ENCODE measurements at regions not wholly inside any gene's neighbourhood (a gene's known extent, or its start where the extent isn't known, plus 50 kb on each side); places are given as distances from the start of the nearest gene placed in this dataset.
"Not testable (repeated sequence)": the region's sequence is repeated elsewhere in the genome, so short reads cannot be mapped to it uniquely, and the experiment has no call there.

DNA sequence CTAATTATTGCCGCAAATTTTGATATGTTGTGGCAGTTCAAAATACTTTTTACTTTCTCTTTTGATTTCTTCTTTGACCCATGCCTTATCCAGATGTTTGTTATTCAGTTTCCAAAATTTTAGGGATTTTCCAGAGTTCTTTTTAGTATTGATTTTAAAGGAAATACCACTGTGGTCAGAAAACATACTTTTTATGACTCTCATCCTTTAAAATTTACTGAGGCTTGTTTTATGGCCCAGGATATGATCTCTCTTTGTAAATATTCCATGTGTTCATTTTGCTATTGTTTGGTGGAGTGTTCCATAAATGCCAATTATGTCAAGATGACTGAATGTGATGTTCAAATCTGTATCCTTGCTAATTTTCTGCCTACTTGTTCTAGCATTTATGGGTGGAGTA is 272.3 kb upstream of the DIPK2B start:
- H3K27me3 ChIP-seq (ENCODE audit: control insufficient read depth, insufficient read depth, low read length): no peaks in the 10 kb centered on the region
- BruUV-seq (replicated peaks): no TSS peak
- in situ Hi-C loops (cut with HindIII; ENCODE audit: low pct_unique_long_range_greater_than_20kb, low sequenced_read_pairs): no loop called here
- DNase-seq (ENCODE audit: low read depth, low spot score) (no peak), ATAC-seq (no peak)
- H3K27ac ChIP-seq (ENCODE audit: low read length): no peak overlapping the region
- TF ChIP-seq POLR2AphosphoS5 (IDR thresholded peaks at IDR 0.05; ENCODE audit: low read depth, low read length) (no peak), CTCF (IDR thresholded peaks at IDR 0.05) (no peak), REST (IDR thresholded peaks at IDR 0.05; ENCODE audit: insufficient read depth in 1 of 2, low read depth in 2 of 2, low read length in 1 of 2) (no peak), TCF7L2 (IDR thresholded peaks at IDR 0.05; ENCODE audit: low read depth, low read length) (no peak), SIN3A (IDR thresholded peaks at IDR 0.05; ENCODE audit: borderline replicate concordance, insufficient read depth, low read depth, low read length) (no peak)
- no peaks in the 10 kb centered on the region for H3K4me1 ChIP-seq (ENCODE audit: control insufficient read depth, insufficient read depth, low read length)
- no peak overlapping the region for H3K4me3 ChIP-seq (ENCODE audit: low read depth in 2 of 2, low read length in 2 of 2)
- peaks cover 13% of the 10 kb centered on the region; the same call in 1 of the 2 replicates for H3K9me3 ChIP-seq (ENCODE audit: control insufficient read depth, insufficient read depth, low read depth, low read length)
- intact Hi-C loops (cut with micrococcal nuclease; ENCODE audit: unreplicated experiment): no loop called here
- CTCF ChIA-PET: no interaction called here
- POLR2A ChIA-PET: no interaction called here
- H3K36me3 ChIP-seq (ENCODE audit: control insufficient read depth, insufficient read depth, low read length): no peaks in the 10 kb centered on the region

DNA sequence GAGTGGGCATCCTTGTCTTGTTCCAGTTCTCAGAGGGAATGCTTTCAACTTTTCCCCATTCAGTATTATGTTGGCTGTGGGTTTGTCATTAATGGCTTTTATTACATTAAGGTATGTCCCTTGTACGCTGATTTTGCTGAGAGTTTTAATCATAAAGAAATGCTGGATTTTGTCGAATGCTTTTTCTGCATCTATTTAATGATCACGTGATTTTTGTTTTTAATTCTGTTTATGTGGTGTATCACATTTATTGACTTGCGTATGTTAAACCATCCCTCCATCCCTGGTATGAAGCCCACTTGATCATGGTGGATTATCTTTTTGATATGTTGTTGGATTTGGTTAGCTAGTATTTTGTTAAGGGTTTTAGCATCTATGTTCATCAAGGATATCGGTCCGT is 266.9 kb upstream of the DIPK2B start:
- in situ Hi-C loops (cut with HindIII; ENCODE audit: low pct_unique_long_range_greater_than_20kb, low sequenced_read_pairs); CTCF ChIA-PET; intact Hi-C loops (cut with micrococcal nuclease; ENCODE audit: unreplicated experiment); H3K4me1 ChIP-seq (ENCODE audit: control insufficient read depth, insufficient read depth, low read length); ATAC-seq; DNase-seq (ENCODE audit: low read depth, low spot score); BruUV-seq (replicated peaks); POLR2A ChIA-PET; H3K9me3 ChIP-seq (ENCODE audit: control insufficient read depth, insufficient read depth, low read depth, low read length); H3K36me3 ChIP-seq (ENCODE audit: control insufficient read depth, insufficient read depth, low read length); H3K27me3 ChIP-seq (ENCODE audit: control insufficient read depth, insufficient read depth, low read length); H3K27ac ChIP-seq (ENCODE audit: low read length); H3K4me3 ChIP-seq (ENCODE audit: low read depth in 2 of 2, low read length in 2 of 2): not testable (repeated sequence)

GRCh38 chrX:45455732-45456131 is 255.1 kb upstream of the DIPK2B start:
- POLR2A ChIA-PET; H3K4me3 ChIP-seq (ENCODE audit: low read depth in 2 of 2, low read length in 2 of 2); in situ Hi-C loops (cut with HindIII; ENCODE audit: low pct_unique_long_range_greater_than_20kb, low sequenced_read_pairs); intact Hi-C loops (cut with micrococcal nuclease; ENCODE audit: unreplicated experiment); H3K36me3 ChIP-seq (ENCODE audit: control insufficient read depth, insufficient read depth, low read length); H3K27ac ChIP-seq (ENCODE audit: low read length); H3K27me3 ChIP-seq (ENCODE audit: control insufficient read depth, insufficient read depth, low read length); ATAC-seq; CTCF ChIA-PET; H3K9me3 ChIP-seq (ENCODE audit: control insufficient read depth, insufficient read depth, low read depth, low read length); H3K4me1 ChIP-seq (ENCODE audit: control insufficient read depth, insufficient read depth, low read length); DNase-seq (ENCODE audit: low read depth, low spot score); BruUV-seq (replicated peaks): not testable (repeated sequence)

Measured in Panc1 (cell line).